AG04449 (cell line): ENCODE measurements at regions not wholly inside any gene's neighbourhood (a gene's known extent, or its start where the extent isn't known, plus 50 kb on each side); places are given as distances from the start of the nearest gene placed in this dataset.

ENCODE experiments used
- CTCF ChIA-PET: fragments of 350-600 bp; formaldehyde crosslinking; extraction: SDS; loops from one replicate; lab custom pipeline; 2021; ENCODE audit warnings: antibody characterized with exemption; lab: Yijun Ruan, JAX
- POLR2A ChIA-PET: fragments of 400-600, 350-600 bp; formaldehyde crosslinking; extraction: SDS; loops from one replicate; lab custom pipeline; 2020; ENCODE audit warnings: antibody characterized with exemption, inconsistent platforms; lab: Yijun Ruan, JAX
- DNase-seq: peaks from one replicate; pipeline ENCODE4 v3.0.0-alpha.2; 2010; ENCODE audit warnings: low read depth, low spot score
- H3K4me3 ChIP-seq: 2 replicates; pipeline ENCODE4 v1.5.1; 2011; ENCODE audit warnings: low read depth, mild to moderate bottlenecking, control low read depth, low read length
- TF ChIP-seq, protein P1 (sequence below): IDR thresholded peaks from one replicate; pipeline ENCODE4 v1.5.1; 2011; ENCODE audit warnings: mild to moderate bottlenecking, moderate library complexity, low read length, control low read depth, inconsistent platforms; ENCODE audit not compliant: insufficient read depth; ENCODE audit errors: missing control alignments

DNA sequence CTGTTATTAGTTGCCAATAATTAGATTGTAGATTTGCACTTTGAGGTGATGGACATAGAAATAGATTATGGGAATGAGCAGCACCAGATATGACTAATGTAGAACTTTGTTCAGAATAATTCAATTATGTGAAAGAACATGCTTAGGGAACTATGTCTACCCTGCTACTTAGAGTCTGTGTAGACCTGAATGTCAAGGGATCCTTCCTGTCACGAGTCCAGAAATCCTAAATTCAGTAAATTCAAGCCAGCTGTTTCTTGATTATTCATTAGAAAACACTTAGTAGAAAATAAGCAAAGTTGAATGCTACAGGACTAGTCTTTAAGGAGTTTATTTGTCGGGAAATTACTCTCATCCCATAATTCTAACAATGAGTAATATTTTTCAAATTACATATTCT lies 887.3 kb upstream of the SEMA6A start:
- H3K4me3 ChIP-seq: no peak overlapping the region
- CTCF ChIA-PET: no interaction called here
- POLR2A ChIA-PET: no interaction called here
- DNase-seq: no peak
- TF ChIP-seq, protein P1, sequence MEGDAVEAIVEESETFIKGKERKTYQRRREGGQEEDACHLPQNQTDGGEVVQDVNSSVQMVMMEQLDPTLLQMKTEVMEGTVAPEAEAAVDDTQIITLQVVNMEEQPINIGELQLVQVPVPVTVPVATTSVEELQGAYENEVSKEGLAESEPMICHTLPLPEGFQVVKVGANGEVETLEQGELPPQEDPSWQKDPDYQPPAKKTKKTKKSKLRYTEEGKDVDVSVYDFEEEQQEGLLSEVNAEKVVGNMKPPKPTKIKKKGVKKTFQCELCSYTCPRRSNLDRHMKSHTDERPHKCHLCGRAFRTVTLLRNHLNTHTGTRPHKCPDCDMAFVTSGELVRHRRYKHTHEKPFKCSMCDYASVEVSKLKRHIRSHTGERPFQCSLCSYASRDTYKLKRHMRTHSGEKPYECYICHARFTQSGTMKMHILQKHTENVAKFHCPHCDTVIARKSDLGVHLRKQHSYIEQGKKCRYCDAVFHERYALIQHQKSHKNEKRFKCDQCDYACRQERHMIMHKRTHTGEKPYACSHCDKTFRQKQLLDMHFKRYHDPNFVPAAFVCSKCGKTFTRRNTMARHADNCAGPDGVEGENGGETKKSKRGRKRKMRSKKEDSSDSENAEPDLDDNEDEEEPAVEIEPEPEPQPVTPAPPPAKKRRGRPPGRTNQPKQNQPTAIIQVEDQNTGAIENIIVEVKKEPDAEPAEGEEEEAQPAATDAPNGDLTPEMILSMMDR: no peak

DNA sequence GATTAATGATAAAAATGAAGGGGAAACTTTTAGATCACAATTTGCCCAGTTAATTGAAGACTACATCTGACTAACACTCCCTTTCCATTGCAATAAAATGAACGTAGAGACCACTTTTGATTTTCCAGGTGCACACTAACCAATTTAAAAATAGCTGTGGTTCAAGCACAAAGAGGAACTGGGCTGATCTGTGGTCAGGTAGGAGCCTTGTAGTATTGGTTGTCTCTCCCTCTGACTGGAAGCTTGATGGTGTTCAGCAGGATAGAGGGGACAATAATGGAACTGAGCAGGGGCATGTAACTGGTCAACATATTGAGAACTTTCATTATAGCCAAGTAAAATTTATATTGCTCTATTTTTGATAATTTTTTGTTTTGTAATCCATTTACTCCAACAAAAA lies 886.8 kb upstream of the SEMA6A start:
- CTCF ChIA-PET: no interaction called here
- no peak for DNase-seq
- POLR2A ChIA-PET: no interaction called here

DNA sequence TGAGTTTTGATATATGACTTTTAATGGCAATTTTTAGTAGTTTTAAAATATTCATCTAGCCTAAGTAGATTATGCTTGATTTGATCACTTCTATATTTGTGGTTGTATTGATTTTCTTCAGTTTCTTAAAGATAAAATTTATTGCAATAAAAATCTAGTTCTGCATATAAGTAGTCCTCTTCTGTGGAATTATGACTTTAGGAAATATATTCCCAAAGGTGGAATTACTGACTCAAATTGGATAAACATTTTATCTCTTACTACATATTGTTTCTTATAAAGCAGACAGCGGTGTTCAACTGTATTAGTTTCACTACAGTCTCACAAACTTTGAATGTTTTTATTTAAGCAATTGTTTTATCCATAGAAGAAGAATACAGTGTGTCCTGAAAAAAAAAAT lies 883.0 kb upstream of the SEMA6A start:
- no peak for DNase-seq
- CTCF ChIA-PET: no interaction called here
- POLR2A ChIA-PET: no interaction called here
- no peak overlapping the region for H3K4me3 ChIP-seq
- TF ChIP-seq, protein P1: no peak

More for the DNA sequence above, 886.8 kb upstream of the SEMA6A start:
- TF ChIP-seq, protein P1: no peak
- H3K4me3 ChIP-seq: no peak overlapping the region

DNA sequence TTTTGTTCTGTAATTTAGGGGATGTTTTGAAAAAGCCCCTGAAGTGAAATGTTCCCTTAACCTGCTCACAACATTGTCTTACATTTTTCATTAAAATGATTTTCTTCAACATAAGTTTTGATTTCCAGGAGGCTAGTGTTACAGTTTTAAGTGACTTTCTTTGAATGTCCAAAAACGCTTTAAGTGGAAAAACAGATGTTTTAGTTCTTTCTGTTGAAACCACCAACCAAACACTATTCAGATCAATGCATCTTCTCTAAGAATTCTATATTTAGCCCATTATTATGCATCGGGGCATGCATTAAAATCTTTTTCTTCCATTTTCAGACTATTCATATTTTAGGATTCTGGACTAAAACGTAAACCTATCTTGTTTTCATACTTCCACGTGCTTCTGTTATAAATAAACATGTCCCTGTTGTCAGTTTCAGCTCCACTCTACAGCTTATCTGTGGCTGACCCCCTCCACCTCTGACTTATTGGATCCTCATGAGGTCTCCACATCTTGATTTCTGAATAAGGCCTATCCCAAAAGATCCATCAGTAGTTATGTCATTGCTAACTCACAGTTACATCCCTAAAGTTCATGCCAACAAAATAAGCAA lies 882.3 kb upstream of the SEMA6A start:
- DNase-seq: no peak
- POLR2A ChIA-PET: no interaction called here
- TF ChIP-seq, protein P1: no peak
- H3K4me3 ChIP-seq: no peak overlapping the region
- CTCF ChIA-PET: no interaction called here

DNA sequence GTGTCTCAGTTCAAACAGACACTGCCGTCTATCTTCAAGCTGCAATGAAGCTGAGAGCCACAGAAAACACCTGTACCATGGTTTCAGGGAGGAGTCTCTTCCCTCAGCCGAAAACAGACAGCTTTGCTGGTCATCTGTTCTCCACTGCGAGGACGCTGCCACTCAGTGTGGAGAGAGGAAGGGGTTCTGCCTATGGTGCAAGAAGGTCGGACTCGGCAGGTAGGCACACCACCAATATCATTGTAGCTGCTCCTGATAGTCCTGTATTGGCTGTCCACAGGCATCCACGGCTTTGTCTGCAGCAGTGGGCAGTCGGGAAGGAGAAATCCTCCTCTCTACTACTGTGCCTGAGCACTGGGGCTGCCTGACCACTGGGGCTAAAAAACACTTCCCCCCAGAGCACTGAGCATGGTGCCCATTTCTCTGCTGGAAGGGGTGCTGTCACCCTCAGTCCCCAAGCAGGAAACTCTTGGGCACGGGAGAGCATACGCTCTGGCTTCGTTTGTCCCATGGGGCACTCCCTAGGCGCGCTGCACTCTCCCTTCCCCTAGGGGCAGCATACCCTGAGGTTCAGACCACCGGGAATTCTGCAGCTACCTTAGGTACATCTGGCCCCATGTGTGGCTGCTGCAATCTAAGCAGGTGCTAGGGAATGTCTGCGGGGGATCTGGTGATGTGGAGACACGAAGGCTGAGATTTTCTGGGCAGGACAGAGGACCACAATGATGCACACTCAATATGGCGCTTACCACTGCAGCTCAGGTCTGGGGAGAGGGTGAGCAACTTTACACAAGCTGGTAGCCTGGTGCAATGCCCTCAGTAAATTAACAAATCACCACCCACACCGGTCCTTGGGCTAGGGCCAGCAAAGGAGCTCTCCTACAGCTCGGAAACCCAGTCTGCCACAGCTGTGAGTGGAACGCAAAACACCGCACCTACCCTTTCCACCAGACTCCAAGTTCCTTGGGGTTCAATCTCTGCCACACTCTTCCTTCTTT lies 880.9 kb upstream of the SEMA6A start:
- CTCF ChIA-PET: interaction anchor here (1.0 to 1.1 kb wide), 2 partner anchors 13 to 1156 kb away, joined by 3 read pairs; no protein-coding TSS in a partner anchor
- no peak overlapping the region for H3K4me3 ChIP-seq
- no peak for DNase-seq
- TF ChIP-seq, protein P1: peak; percentile 17
- POLR2A ChIA-PET: no interaction called here

DNA sequence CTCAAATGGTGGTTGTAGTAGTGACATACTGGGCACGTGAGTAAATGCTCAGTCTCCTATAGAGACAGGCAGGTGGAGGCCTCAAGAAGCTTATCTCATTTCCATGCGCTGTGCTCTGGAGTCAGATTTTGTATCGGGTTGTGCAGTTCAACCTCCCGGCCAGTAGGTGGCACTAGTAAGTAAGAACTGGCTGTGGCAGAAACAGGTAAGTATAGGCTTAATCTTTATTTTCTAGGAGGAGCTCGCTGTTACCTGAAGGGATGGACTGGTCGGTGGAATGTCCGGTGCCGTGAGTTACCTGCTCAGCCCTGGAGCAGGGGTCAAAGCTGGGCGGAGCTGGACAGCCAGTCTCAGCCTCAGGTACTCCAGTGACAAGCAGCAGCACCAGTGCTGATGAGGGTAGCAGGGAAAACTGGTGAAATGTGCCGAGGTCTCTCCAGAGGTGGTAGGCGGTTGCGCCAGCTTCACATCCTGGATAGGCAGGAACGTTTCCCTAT lies 880.1 kb upstream of the SEMA6A start:
- H3K4me3 ChIP-seq: no peak overlapping the region
- TF ChIP-seq, protein P1: peak; percentile 60
- DNase-seq: no peak
- POLR2A ChIA-PET: no interaction called here
- CTCF ChIA-PET: interaction anchor here (1.0 kb wide), 1 partner anchor 1156 kb away, joined by 3 read pairs; no protein-coding TSS in a partner anchor
